GM18520 (cell line): ENCODE measurements at regions not wholly inside any gene's neighbourhood (a gene's known extent, or its start where the extent isn't known, plus 50 kb on each side); places are given as distances from the start of the nearest gene placed in this dataset.

ENCODE experiments used
- ATAC-seq: cut with Tn5 transposase; IDR thresholded peaks from one replicate; pipeline ENCODE4 v1.9.1; 2021; ENCODE audit not compliant: unreplicated experiment

DNA sequence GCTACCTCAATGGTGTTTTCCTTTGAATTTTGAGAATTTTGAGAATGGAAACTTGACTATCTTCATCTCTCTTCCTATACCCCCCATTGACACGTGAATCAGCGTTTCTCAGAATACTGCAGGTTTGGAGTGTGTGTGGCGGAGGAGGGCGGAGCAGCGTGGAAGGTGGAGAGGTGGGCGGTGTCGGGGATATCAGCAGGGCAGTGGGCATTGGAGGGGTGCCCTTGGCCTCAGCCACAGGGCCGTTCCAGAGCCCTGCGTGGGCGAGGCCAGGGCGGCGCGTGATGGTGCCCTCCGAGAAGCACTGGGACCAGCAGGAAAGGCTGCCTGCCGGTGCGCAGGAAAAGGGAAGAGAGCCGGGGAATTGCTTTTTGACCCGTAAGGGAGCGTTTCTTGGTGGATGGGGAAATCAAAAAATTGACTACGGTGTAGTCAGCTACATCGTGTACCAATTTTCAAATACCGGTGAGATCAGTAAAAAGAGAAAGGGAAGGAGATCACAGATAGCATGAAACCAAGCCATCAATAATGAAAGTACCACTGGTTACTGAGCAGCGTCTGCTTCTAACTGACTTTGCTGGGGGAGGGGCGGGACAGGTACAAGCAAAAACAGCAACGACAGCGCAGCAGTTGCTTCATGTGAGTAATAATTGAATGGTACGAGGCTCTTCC lies 82.7 kb upstream of the DUSP22 start:
- ATAC-seq: peak; percentile 78

DNA sequence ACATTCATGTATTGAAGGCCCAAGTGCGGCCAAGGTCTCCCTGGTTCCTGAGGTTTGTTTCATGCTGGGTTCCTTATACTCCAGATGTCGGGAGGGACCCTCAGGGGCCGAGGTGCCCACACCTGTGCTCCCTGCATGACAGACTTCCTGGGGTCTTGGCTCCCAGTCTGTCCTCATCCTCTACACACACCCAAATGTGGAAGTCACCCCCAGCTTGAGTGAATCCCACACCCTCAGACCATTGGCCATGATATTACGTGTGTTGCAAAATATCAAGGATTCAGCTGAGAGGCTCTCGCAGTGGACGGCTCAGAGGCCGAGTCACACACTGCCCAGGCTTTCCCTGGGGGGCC lies 82.2 kb upstream of the DUSP22 start:
- ATAC-seq: no peak

DNA sequence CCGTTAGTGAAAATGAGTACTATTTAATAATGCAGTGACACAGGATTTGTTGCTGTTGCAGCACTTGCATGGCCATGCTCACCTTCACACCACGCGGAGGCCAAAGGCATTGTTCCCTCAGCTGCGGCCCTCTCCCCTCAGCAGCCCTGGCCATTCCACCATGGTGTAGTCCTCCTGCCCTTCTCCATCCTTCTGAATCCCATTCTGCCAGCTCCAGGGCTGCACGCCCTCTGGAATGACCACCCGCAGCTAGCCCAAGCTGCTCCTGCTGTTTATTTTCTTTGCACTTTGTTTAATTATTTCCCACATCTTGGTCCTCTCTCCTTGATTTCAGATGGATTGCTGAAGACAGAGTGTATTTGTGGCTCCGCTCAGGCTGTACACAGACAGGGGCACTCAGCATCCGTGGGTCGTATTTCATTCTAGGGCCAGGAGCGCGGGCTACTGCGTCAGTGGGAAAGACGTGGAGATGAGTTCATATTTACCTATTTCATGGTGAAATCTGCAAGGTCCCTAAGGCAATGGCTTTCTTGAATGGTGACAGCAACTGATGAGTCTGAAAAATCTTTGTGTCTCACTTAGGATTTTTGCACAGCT lies 81.4 kb upstream of the DUSP22 start:
- ATAC-seq: no peak

DNA sequence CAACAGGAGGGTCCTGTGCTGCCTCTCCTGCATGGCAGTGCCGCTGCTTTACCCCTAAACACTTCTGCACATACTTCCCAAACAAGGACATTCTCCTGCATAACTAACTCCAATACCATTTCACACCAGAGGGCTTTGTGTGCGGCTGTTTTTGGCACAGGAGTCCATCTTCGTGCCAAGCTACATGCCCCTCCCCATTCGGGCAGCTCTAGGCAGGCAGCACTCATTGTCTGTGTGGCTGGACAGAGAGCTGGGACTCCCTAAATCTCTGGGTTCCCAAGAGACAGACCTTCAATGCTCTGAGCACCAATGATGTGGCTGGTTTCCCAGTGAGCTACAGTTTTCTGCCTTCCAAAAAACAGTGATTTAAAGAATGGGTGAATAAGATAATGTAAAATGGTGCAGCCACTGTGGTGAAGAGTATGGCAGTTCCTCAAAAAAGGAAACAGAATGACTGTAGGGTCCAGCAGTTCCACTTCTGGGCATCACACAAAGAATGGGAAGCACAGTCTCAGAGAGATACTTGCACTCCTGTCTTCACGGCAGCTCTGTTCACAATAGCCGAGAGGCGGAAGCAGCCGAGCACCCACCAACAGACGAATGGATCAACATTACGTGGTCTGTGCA lies 80.3 kb upstream of the DUSP22 start:
- no peak for ATAC-seq

DNA sequence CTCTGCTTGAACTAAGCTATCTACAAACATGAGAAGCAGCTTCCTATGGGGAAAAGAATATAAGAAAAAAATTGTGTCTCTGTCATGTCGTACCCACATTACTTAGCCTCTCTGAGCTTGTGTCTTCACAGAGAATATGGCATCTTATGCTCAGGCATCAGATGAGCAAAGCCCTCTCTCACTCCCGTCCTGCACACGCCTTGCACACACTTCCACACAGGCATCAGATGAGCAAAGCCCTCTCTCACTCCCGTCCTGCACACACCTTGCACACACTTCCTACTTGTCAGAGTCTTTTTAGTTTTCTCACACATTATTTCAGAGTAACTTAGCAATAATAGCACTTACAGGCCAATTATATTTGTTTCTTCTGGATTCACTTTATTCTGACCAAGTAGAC lies 79.0 kb upstream of the DUSP22 start:
- ATAC-seq: no peak

DNA sequence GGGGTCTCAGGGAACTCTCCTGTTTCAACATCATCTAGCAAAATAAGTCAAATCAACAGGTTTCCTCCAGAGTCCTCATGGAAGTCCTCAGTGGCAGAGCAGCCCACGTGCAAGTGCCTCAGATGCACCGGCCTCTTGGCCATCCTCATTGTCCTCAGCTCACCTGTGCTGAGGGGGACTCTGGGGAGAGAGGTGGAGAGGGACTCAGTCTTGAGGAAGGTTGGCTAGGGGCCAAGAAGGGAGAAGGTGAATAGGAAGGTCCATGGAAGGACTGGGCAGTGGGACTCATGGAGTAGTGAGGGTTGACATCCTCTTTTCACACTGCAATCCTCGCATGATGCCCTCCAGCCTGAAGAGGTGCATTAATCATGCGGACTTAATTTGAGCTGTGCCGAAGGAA lies 77.9 kb upstream of the DUSP22 start:
- ATAC-seq: no peak

DNA sequence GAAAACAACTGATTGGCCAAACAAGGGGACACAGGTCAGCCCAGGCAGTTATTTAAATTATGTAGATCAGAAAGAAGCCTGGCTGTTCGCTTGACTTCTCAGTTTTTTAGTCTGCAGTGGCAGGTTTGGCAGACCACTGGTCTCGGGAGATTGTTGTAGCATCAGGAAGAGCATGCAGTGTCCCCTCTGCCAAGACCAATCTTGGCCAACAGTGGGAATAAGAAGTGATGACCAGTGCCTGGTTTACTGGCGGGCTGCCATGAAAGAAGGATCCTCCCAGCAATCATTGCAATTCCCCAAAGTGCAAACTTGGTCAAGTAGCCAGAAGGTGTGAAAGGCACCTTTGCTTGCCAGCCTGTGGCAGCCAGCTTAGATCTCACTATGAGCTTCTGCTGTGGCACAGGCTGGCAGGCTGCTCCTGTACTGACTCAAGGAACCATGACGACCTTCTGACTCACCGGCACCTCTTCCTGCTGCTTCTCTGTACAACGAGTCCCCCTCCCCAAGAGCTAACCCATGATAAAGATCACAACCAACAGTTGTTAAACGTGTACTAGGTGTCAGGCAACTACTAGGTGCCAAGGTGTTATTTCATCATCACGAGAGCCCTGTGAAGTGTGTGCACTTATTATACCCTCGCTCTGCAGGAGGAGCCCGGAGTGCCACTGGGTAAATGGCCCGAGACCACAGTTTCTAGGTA lies 76.8 kb upstream of the DUSP22 start:
- no peak for ATAC-seq

DNA sequence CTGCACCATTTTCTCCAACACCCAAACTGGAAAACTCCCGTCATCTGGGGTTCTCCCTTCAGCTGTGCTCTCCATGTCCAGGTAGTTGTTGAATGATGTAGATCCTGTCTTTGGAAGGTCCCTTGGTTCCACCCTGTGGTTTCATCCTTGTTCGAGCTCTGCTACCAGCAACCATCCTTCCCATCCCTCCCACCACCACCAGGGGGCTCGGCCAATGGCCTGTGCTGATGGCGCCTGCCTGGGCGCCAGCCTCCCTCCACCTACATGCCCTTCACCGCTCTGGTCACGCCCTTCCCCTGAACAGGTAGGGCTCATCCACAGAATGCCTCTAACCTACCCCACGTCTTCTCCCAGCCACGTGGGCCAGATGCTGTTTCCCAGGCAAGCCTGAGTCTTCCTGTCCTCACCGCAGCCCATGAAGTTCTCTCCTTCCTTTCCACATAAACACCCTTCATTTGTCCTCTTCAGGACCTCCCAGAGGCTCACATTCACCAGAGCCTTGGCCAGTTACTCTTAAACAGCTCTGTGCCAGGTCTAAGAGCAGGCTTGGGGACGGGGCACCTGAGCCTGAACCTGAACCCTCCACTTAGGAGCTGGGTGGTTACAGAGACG lies 75.1 kb upstream of the DUSP22 start:
- ATAC-seq: no peak

DNA sequence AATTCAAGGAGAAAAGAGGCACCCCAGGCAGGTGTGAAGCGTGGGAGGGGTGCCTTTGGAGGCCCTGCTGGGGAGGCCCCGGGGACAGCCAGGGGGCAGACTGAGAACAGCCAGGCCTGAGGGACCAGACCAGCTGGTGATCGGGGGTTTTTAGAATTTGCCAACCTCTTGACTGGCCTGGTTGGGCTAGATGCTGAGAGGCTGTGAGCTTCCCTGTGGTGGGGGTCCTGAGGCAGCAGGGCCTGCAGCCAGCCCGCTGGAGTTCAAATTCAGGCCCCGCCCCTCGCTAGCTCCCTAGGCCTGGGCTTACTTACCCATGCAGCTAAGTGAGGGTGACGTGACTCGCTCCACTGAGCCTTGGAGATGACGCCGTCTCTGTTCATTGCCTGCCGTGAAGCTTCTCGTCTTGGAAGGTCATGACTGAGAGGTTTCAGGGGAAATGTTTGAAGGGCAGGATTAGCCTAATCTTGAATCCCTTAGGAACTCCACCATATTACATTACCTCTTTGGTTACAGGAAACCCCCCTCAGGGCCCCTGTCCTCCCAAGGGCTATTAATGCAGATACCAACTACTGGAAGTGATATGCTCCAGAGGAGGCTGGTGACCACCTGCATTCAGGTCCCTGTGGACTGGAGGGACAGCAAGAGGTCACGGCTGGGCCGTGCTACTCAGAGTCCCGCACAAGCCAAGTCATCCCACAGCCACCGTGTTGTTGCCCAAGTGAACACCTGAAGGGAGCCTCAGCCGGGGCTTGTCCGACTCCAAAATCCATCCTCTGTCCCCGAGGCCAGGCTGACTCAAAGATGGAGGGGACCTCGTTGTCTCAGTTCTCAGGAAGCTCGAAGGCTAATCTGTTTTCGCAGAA lies 73.9 kb upstream of the DUSP22 start:
- ATAC-seq: peak; percentile 24

DNA sequence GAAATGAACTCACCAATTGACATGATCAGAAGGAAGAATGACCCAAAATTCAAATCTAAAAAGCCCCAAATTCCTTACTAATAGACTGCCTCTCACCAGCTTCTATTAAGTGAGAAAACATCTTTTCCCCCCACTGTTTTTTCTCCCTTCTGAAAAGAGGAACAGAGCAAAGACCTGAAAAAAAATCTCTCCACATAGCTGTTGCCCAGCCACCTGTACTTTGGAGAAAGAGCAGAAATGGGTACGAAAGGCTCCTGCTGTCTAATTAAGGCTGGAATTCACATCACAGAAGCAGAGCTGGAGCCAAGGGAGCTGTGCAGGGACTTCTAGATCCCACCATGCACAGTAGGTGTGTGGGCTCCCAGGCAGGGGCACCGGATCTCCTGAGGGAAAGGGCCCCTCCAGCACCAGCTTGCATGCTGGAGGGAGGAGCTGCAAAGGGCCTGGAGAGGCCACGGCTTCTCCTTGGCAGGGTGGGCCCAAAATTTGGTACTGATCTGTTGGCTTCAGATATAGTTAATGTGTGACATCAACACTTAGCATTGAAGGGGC lies 73.2 kb upstream of the DUSP22 start:
- no peak for ATAC-seq

DNA sequence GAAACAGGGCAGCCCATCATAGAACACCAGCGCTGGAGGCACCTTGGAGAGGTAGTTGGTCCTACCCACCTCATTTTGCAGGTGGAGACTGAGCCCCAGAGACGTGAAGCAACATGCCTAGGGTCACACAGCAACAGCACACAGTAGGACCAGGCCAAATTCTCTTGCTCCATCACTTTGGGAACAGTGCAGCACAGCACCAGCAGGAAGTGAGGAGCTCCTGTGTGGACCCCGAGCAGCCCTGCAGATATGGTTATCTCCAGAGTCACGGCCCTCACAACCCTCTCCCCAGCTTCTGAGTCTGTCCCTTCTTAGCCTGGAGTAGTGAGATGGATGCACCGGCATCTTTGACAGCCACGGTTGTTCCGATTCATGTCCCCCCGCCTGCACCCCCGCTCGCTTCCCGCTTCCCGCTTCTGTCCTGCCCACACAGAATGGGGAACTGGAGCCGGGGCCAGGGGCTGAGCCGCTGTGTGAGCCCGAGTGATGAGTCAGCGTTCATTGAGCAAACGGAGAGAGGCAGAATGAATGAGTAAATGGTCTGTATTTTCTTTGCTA lies 72.6 kb upstream of the DUSP22 start:
- ATAC-seq: no peak

DNA sequence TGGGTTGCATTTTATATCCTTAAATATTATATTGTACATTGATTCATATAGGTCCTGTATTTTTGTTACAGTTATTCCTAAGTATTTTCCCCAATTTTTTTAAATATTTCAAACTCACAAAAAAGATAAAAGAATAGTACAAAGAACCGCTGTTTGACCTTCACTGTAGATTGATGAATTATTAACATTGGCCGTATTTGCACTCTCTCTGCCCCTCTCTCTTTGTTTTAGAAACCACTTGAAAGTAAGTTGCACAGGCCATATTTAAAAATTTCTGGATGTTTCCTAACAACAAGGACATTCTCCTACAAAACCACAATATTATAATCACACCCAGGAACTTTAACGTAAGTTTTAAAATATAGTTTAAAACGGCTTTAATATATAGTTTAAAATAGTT lies 72.0 kb upstream of the DUSP22 start:
- ATAC-seq: no peak

DNA sequence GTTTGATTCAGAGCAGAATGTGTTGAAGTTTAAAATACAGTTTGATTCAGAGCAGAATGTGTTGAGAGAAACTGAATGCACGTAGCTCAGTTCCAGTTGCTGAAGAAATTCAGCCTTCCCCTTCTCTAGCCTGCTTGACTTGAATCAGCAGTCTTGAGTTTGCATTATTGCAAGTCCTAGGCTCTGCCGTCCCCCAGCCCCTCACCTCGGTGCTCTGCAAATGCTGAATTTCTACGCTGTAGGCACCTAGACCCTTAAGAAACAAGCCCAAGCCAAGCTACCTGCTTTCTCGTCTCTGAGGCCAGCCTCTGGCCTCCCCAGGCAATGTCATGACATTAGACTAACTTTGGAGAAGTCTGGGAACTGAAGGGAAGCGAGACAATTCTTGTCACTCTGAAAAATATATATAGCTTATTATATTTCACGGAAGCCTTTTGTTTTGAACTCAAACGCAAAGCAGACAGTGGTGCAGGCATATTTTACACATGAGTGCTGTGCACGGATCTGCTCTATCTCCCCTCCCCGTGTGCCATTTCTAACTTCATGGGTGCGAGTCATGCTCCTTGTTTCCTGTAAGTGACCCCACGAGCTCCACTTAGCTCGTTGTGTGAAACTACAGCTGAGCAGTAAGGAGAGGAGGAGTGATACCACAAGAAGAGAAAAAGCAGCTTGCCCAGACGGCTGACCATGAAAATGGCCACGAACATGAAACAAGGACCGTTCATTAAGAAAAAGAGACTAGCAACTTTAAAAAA lies 71.4 kb upstream of the DUSP22 start:
- ATAC-seq: no peak

DNA sequence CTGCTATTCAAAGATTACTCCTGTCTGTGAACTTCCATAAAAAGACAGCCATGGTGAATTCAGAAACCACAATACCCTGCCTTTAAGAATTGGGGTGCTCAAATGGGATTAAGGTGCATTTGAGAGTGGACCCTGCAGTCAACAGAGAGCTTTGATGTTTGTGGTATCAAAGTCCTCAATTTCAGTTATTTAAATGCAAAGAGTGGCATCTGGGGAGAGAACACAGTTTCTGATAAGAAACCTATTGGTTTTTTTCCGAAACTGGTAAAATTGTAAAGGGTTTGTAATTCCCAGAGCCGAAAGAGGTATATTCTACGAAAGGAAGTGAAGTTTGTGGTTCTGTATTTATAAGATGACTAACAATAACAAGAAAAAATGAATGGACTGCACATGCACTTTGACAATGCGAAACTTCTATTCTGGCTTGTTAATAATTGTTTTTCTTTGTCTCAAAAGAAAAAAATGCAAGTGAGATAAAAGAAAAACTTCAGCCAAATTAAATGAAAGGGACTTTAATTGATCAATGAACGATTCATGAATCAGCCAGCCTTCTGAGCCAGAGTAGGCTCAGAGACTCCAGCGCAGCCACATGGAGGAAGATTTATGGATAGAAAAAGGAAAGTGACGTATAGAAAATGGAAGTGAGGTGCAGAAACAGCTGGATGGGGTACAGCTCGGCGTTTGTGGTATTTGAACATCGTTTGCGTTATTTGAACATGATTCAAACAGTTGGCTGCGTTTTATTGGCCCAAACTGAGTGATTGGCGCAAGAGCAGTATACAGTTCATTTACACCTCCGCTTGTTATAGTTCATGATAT lies 70.5 kb upstream of the DUSP22 start:
- ATAC-seq: no peak

DNA sequence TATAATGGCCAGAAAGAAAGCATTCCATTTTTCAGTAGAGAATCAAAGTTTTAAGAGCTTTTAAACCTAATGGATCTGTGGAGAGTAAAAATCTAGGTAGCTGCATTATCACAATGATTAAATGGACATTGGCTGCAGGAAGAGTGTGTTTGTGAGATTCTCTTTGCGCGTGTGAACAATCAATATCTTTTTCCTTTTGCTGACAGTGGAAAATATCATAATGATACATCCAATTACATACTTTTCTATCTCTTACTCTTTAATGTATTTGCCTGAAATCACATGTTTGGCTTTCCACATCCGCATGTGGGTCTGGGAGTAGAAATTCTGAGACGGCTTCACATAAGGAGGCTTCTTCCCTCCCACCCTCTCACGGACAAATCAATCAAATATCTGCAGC lies 69.8 kb upstream of the DUSP22 start:
- no peak for ATAC-seq

DNA sequence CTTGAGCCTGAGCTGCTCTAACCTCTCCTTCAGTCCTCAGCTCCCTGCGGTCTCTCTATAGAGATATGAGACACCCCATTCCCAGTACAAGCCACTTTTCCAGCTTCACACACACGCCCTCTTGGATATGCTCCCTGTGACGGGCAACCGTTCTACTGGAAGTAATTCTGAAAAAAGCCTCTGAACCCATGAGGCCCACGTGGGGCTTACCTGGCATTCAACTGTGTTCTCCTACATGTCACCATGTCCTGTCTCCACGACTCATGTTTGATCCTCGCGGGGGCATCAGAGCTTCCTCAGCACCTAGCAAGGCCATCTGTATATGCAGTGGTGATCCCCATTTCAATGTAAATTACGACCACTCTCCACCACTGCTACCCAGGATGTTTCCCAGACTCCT lies 69.2 kb upstream of the DUSP22 start:
- ATAC-seq: no peak

DNA sequence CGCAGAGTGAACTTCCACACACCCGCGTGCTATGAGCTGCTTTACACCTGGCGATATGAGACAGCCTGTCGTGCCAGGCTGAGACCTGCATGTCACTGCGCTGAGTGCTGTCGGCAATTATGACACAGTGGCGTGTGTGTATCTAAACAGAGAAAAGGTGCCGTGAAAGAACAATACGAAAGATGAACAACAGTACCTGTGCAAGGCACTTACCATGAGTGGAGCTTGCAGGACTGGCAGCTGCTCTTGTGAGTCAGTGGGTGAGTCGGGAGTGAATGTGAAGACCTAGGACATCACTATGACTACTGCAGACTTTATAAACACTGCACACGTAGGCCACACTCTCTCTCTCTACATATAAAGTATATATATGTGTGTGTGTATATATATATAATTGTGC lies 68.5 kb upstream of the DUSP22 start:
- no peak for ATAC-seq

DNA sequence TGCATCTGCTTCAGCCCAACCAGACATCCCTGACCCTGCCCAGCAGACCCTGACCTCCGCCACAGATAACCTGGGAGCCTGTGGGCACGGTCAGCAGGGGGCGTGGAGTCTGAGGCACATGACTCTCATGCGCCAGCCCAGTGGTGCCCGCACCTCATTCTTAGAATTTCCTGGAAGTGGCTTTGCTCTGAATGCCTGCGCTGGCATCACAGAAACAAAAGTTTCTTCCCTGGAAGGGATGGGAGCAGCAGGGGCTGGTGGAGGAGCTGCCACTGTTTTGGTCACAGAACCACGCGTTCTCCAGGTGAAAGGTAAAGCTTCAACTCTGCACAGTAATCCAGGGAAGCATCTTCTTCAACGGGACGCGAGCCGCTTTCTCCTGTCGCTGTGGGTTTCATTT lies 67.9 kb upstream of the DUSP22 start:
- no peak for ATAC-seq
